ENCODE measurements at regions not wholly inside any gene's neighbourhood (a gene's known extent, or its start where the extent isn't known, plus 50 kb on each side); places are given as distances from the start of the nearest gene placed in this dataset.

DNA sequence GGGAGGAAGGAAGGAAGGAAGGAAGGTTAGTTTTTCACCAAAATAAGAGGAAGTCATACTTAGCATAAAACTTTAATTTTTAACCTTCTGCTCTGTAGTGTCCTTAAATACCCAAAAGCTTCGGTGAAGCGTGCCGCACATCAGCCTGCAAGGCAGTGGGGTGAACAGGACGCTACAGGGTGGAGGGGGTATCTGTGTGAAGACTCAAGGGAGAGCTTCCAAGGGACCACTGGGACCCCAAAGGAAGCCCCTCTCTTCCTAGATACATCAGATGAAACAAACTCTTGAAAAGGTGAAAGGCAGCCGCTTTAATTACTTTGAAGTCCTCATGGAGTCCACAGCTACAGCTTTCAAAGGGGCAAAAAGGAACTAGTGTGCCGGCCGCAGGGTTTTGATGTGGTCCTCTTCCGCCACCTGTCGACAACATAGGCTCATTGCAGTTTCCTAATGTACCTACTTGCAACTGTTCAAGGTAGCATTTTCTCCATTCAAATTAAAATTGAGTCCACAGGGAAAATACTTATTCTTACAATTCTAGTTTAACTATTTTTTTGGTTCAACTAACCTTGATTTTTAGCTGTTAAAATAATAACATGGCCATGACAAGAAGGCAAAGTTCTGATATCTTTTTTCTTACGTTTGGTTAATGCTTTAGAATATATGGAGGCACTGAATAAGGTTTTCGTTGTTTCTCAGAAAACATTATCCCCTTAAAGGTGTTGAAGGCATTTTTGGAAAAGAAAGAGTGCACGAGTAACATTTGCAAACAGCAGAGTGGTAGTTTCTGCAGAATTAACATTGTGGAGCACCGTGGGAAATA is 135.0 kb upstream of the RIPOR2 start:
- TF ChIP-seq ZNF274 (IDR thresholded peaks at IDR 0.05; ENCODE audit: low read depth, low read length) (no peak), SUZ12 (IDR thresholded peaks at IDR 0.05; ENCODE audit: extremely low read depth, insufficient read depth, insufficient read length) (no peak)
